ENCODE measurements at regions not wholly inside any gene's neighbourhood (a gene's known extent, or its start where the extent isn't known, plus 50 kb on each side); places are given as distances from the start of the nearest gene placed in this dataset.

DNA sequence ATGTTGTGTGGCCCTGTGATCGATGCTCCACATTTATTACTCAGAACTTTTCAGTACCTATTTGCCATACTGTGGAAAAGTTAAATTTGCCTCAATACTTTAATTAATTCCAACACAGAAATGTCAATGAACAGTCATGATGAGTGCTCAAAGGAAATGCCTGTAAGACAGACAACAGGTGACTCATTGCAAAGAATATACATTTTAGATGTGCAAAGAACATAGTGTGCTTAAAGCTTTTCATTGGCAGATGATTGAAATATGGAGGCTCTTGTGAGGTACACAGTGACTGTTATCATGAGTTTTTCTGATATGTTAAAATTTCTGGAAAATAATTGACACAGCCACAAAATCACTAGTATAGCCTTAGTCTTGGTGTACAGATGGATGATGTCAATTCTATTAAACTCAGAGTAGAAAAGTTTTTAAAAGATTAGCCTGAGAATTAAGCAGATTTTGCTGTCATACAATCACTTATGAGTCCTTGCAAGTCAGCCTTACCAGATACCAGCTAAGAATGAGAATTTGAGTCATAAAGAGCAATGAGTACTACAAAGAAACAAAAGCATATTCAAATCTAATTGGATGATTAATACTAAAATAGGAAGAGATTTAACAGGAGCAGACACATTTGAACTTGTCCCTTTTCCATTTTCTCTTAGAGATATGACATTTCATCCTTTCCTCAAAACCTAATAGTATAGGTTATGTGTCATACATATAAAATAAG is 544.1 kb downstream of the KCNH5 start:
- TF ChIP-seq, protein P1, sequence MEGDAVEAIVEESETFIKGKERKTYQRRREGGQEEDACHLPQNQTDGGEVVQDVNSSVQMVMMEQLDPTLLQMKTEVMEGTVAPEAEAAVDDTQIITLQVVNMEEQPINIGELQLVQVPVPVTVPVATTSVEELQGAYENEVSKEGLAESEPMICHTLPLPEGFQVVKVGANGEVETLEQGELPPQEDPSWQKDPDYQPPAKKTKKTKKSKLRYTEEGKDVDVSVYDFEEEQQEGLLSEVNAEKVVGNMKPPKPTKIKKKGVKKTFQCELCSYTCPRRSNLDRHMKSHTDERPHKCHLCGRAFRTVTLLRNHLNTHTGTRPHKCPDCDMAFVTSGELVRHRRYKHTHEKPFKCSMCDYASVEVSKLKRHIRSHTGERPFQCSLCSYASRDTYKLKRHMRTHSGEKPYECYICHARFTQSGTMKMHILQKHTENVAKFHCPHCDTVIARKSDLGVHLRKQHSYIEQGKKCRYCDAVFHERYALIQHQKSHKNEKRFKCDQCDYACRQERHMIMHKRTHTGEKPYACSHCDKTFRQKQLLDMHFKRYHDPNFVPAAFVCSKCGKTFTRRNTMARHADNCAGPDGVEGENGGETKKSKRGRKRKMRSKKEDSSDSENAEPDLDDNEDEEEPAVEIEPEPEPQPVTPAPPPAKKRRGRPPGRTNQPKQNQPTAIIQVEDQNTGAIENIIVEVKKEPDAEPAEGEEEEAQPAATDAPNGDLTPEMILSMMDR (IDR thresholded peaks at IDR 0.05), result no peak
- TF ChIP-seq POLR2A (IDR thresholded peaks at IDR 0.05), result no peak

All from adrenal gland (tissue), 5 donors.